ENCODE measurements at regions not wholly inside any gene's neighbourhood (a gene's known extent, or its start where the extent isn't known, plus 50 kb on each side); places are given as distances from the start of the nearest gene placed in this dataset.
A peak's percentile ranks its signal among the peaks of the same experiment; 100 is the strongest.

- DNase-seq (ENCODE audit: extremely low read depth, low read depth) = no peak
Measured at GRCh38 chr1:221903594-221903993, 161.7 kb upstream of the DUSP10 start.

GRCh38 chr1:221902961-221903360, 161.1 kb upstream of the DUSP10 start:
- DNase-seq (ENCODE audit: extremely low read depth, low read depth) = no peak

- DNase-seq (ENCODE audit: extremely low read depth, low read depth) = no peak
Measured at GRCh38 chr1:221900678-221901077, 158.8 kb upstream of the DUSP10 start.

- no peak for DNase-seq (ENCODE audit: extremely low read depth, low read depth)
Measured at GRCh38 chr1:221897321-221897721, 155.4 kb upstream of the DUSP10 start.

GRCh38 chr1:221892301-221892830, 150.5 kb upstream of the DUSP10 start:
- no peak for DNase-seq (ENCODE audit: extremely low read depth, low read depth)

- no peak for DNase-seq (ENCODE audit: extremely low read depth, low read depth)
Measured at GRCh38 chr1:221891708-221892107, 149.8 kb upstream of the DUSP10 start.

GRCh38 chr1:221888801-221889200, 146.9 kb upstream of the DUSP10 start:
- DNase-seq (ENCODE audit: extremely low read depth, low read depth) = no peak

GRCh38 chr1:221888218-221888617, 146.3 kb upstream of the DUSP10 start:
- no peak for DNase-seq (ENCODE audit: extremely low read depth, low read depth)

GRCh38 chr1:221887758-221888157, 145.9 kb upstream of the DUSP10 start:
- DNase-seq (ENCODE audit: extremely low read depth, low read depth) = no peak

- no peak for DNase-seq (ENCODE audit: extremely low read depth, low read depth)
Measured at GRCh38 chr1:221887415-221887746, 145.5 kb upstream of the DUSP10 start.

GRCh38 chr1:221886743-221887414, 145.0 kb upstream of the DUSP10 start:
- peak; percentile 64 for DNase-seq (ENCODE audit: extremely low read depth, low read depth)

- DNase-seq (ENCODE audit: extremely low read depth, low read depth) = no peak
Measured at GRCh38 chr1:221886311-221886710, 144.4 kb upstream of the DUSP10 start.

- DNase-seq (ENCODE audit: extremely low read depth, low read depth) = no peak
Measured at GRCh38 chr1:221884821-221885220, 142.9 kb upstream of the DUSP10 start.

- DNase-seq (ENCODE audit: extremely low read depth, low read depth) = no peak
Measured at GRCh38 chr1:221881805-221882581, 140.1 kb upstream of the DUSP10 start.

GRCh38 chr1:221880182-221880581, 138.3 kb upstream of the DUSP10 start:
- DNase-seq (ENCODE audit: extremely low read depth, low read depth) = no peak

GRCh38 chr1:221878134-221878533, 136.2 kb upstream of the DUSP10 start:
- no peak for DNase-seq (ENCODE audit: extremely low read depth, low read depth)

GRCh38 chr1:221877311-221877710, 135.4 kb upstream of the DUSP10 start:
- DNase-seq (ENCODE audit: extremely low read depth, low read depth) = no peak

- no peak for DNase-seq (ENCODE audit: extremely low read depth, low read depth)
Measured at GRCh38 chr1:221875004-221875330, 133.1 kb upstream of the DUSP10 start.

- DNase-seq (ENCODE audit: extremely low read depth, low read depth) = no peak
Measured at GRCh38 chr1:221874285-221875003, 132.6 kb upstream of the DUSP10 start.

- no peak for DNase-seq (ENCODE audit: extremely low read depth, low read depth)
Measured at GRCh38 chr1:221873673-221874072, 131.8 kb upstream of the DUSP10 start.

- DNase-seq (ENCODE audit: extremely low read depth, low read depth) = no peak
Measured at GRCh38 chr1:221871056-221871455, 129.2 kb upstream of the DUSP10 start.

GRCh38 chr1:221869779-221870178, 127.9 kb upstream of the DUSP10 start:
- DNase-seq (ENCODE audit: extremely low read depth, low read depth) = no peak

Measured in NCI-H460 (cell line).